WI38 (cell line): ENCODE measurements at regions not wholly inside any gene's neighbourhood (a gene's known extent, or its start where the extent isn't known, plus 50 kb on each side); places are given as distances from the start of the nearest gene placed in this dataset.

Experiments used
- H3K4me3 ChIP-seq: 2 replicates; pipeline ENCODE4 v1.5.1; 2011; ENCODE audit warnings: low read depth, mild to moderate bottlenecking, control low read depth, low read length
- CTCF ChIP-seq: IDR thresholded peaks from 2 replicates; pipeline ENCODE4 v1.5.1; 2012; ENCODE audit warnings: low read depth, mild to moderate bottlenecking, control low read depth, low read length

- no peak for TF ChIP-seq CTCF
- no peak overlapping the region for H3K4me3 ChIP-seq
These were observed 170.0 kb upstream of the GSE1 start for GRCh38 chr16:85443116-85443515.

DNA sequence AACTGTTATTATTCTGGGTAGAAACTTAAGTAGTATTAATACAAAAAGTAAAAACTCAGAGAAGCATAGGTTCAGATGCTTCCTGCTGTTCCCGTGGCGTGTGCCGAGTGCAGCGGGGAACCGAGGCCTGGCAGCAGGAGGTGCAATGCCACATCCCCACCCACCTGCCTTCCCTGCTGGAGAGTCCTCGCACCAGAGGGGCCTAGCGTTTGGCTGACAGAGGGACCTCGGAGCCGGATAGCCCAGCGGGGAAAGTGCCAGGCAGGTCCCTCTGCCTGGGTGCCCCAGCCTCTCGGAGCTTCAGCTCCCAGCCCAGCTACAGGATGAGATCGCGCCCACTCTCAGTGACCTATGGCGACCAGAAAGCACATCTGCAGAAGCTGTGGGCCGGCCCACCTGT is 169.6 kb upstream of the GSE1 start:
- TF ChIP-seq CTCF, result no peak
- H3K4me3 ChIP-seq, result no peak overlapping the region

DNA sequence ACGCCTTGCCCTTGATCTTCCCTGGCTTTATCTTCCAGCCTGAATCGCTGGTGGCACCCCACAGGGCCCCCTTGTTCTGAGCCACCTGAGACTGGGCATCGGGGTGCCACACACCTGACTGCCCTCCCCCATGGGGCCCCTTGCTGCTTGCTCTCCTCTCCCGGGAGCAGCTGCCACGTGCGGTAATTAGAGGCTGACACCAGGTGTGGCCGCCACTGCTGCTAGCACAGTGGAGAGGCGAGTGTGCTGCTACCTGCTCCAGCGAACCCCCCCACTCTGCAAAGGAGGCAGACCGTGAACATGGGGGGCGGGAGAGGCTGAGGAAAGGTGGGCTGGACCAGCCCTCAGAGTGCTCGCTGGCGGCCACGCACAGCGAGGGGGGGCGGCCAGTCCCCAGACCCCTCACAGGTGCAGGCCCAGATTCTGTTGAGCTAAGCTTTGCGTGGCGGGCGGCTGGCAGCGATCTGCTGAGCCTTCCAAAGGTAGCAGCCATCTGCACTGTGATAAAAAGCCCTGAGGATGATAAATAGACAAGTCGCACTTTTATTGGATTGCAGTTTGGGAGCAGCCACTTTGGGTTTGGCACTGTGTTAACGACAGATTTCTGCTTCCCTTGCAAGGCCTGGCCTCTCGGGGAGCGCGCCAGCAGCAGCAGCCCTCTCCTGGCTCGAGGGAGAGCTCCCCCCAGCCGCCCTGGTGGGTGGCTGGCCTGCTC is 167.9 kb upstream of the GSE1 start:
- TF ChIP-seq CTCF, result no peak
- no peak overlapping the region for H3K4me3 ChIP-seq

- TF ChIP-seq CTCF, result no peak
- H3K4me3 ChIP-seq, result no peak overlapping the region
These were observed 167.3 kb upstream of the GSE1 start for GRCh38 chr16:85445779-85446222.

GRCh38 chr16:85446951-85447692 is 166.0 kb upstream of the GSE1 start:
- no peak for TF ChIP-seq CTCF
- H3K4me3 ChIP-seq, result no peak overlapping the region

DNA sequence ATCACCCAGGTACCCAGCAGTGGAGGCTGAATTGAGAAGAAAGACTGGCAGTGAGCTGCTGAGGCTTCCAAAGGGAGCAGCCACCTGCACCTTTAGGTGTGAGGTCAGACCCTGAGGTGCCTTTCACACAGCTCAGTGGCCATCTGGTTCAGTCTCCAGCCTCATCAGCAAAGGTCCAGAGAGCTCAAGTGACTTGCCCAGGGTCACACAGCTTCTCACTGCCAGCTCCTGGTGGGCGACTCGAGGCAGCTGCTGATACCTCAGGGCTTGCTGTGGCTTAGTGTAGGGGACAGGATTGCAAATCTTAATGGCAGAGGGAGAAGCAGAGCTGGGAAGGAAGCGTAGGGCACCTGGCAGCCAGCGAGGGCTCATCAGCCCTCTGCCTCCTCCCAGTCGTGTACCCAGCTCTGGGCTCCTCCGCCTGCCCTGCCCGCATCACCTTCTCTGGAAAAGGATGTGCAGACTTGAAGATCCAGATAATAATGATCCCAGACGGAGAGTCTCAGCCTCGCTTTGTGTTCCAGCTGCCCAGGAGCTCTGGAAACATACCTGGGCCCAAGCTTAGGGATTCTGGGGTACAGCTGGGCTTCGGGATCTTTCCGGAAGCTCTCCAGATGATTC is 165.3 kb upstream of the GSE1 start:
- H3K4me3 ChIP-seq, result no peak overlapping the region
- no peak for TF ChIP-seq CTCF

DNA sequence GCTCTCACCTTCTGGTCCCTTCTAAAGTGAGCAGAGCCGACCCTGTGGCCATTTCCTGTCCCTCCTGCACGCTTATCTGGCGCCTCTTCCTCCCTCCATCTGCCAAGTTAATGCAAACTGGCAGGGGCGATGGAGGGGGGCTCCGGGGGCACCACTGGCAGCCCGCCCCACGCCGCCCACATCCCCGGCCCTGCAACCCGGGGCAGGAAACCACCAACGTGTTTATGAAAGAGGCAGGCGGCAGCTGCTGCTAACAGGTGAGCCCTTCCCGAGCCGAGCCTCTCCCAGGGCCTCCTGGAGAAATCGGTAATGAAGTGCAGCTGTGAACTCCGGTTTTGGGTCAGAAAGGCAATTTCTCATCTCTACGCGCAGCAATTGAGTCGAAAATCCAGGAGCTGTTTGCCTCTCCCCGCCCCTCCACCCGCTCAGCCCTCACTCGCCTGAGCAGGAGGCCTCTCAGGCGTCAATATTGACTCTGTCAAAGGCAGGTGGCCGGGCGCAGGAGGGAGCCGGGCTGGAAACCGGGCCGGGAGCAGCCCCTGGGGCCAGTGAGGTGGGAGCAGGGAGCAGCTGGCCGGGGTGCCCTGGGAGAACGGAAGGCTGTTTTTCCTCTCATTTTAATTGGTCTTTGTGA is 164.4 kb upstream of the GSE1 start:
- TF ChIP-seq CTCF, result no peak
- H3K4me3 ChIP-seq, result no peak overlapping the region
